MM.1S (cell line): ENCODE measurements at regions not wholly inside any gene's neighbourhood (a gene's known extent, or its start where the extent isn't known, plus 50 kb on each side); places are given as distances from the start of the nearest gene placed in this dataset.

ENCODE experiments used
- DNase-seq: peaks from one replicate; pipeline ENCODE4 v3.0.0-alpha.2; 2015
- H2AFZ ChIP-seq: fragments of 300-600 bp; sonication (generic); 2 replicates; pipeline ENCODE4 v1.6.0; 2016; ENCODE audit warnings: antibody characterized with exemption, low read length
- H3F3A ChIP-seq: fragments of 300-600 bp; sonication (generic); 2 replicates; pipeline ENCODE4 v1.6.1; 2016; ENCODE audit warnings: mild to moderate bottlenecking, antibody characterized with exemption, low read length, moderate library complexity, mixed read lengths; ENCODE audit not compliant: insufficient read depth
- H3K27ac ChIP-seq: fragments of 300-600 bp; sonication (generic); 2 replicates; pipeline ENCODE4 v1.5.1; 2016; ENCODE audit warnings: mild to moderate bottlenecking, low read length
- H3K27me3 ChIP-seq: fragments of 300-600 bp; sonication (generic); replicated peaks from 2 replicates; pipeline ENCODE4 v1.6.0; 2016; ENCODE audit warnings: low read length; ENCODE audit not compliant: insufficient read depth
- H3K36me3 ChIP-seq: fragments of 300-600 bp; sonication (generic); replicated peaks from 2 replicates; pipeline ENCODE4 v1.6.1; 2016; ENCODE audit warnings: mild to moderate bottlenecking, low read length, mixed read lengths; ENCODE audit not compliant: insufficient read depth
- H3K4me1 ChIP-seq: fragments of 300-600 bp; sonication (generic); 2 replicates; pipeline ENCODE4 v1.6.1; 2016; ENCODE audit warnings: low read length, mixed read lengths
- H3K4me2 ChIP-seq: fragments of 300-600 bp; sonication (generic); 2 replicates; pipeline ENCODE4 v1.6.0; 2016; ENCODE audit warnings: low read depth, low read length
- H3K4me3 ChIP-seq: fragments of 300-600 bp; sonication (generic); 2 replicates; pipeline ENCODE4 v1.5.1; 2016; ENCODE audit warnings: low read length, mixed read lengths
- H3K79me2 ChIP-seq: fragments of 300-600 bp; sonication (generic); 2 replicates; pipeline ENCODE4 v1.6.1; 2016; ENCODE audit warnings: mixed run types, low read length, mixed read lengths
- H3K9ac ChIP-seq: fragments of 300-600 bp; sonication (generic); 2 replicates; pipeline ENCODE4 v1.6.1; 2016; ENCODE audit warnings: low read length, mixed read lengths
- H3K9me2 ChIP-seq: fragments of 300-600 bp; sonication (generic); replicated peaks from 2 replicates; pipeline ENCODE4 v1.6.1; 2016; ENCODE audit warnings: mild to moderate bottlenecking, low read length, mixed read lengths; ENCODE audit not compliant: insufficient read depth
- H3K9me3 ChIP-seq: fragments of 300-600 bp; sonication (generic); replicated peaks from 2 replicates; pipeline ENCODE4 v1.6.1; 2016; ENCODE audit warnings: mild to moderate bottlenecking, low read length, mixed read lengths; ENCODE audit not compliant: insufficient read depth
- H4K20me1 ChIP-seq: fragments of 300-600 bp; sonication (generic); 2 replicates; pipeline ENCODE4 v1.6.1; 2016; ENCODE audit warnings: mild to moderate bottlenecking, low read length, moderate library complexity, mixed read lengths; ENCODE audit not compliant: insufficient read depth
- CTCF ChIP-seq: fragments of 300-600 bp; sonication (generic); IDR thresholded peaks from 2 replicates; pipeline ENCODE4 v1.5.1; 2016; ENCODE audit warnings: antibody characterized with exemption, low read length, mixed read lengths
- EZH2 ChIP-seq: fragments of 300-600 bp; sonication (generic); optimal IDR thresholded peaks from 2 replicates; pipeline ENCODE3; 2017; ENCODE audit warnings: low read depth, mild to moderate bottlenecking, antibody characterized with exemption, low read length, mixed read lengths
- EZH2phosphoT487 ChIP-seq: fragments of 300-600 bp; sonication (generic); IDR thresholded peaks from 2 replicates; pipeline ENCODE4 v1.6.1; 2018; ENCODE audit warnings: antibody characterized with exemption, low read length

- Histone ChIP-seq H3K79me2 (no peaks in the 10 kb centered on the region), H3K9me2 (no peaks in the 10 kb centered on the region), H3K9ac (no peak overlapping the region), H3K36me3 (no peaks in the 10 kb centered on the region), H3K4me3 (no peak overlapping the region), H3K4me1 (no peaks in the 10 kb centered on the region), H3K27me3 (peaks cover 90% of the 10 kb centered on the region), H3F3A (no peaks in the 10 kb centered on the region), H3K9me3 (no peaks in the 10 kb centered on the region), H2AFZ (no peak overlapping the region), H3K27ac (no peak overlapping the region), H3K4me2 (no peak overlapping the region), H4K20me1 (no peaks in the 10 kb centered on the region)
- DNase-seq: no peak
- TF ChIP-seq EZH2 (no peak), CTCF (no peak), EZH2phosphoT487 (no peak)
These were observed 465.9 kb downstream of the NPHP4 start for GRCh38 chr1:5526385-5526750.

- Histone ChIP-seq H2AFZ (no peak overlapping the region), H3K4me3 (no peak overlapping the region), H3K9me3 (no peaks in the 10 kb centered on the region), H3K4me1 (no peaks in the 10 kb centered on the region), H3K27ac (no peak overlapping the region), H3K79me2 (no peaks in the 10 kb centered on the region), H3K36me3 (no peaks in the 10 kb centered on the region), H3K4me2 (no peak overlapping the region), H3K27me3 (peaks cover 90% of the 10 kb centered on the region), H3F3A (no peaks in the 10 kb centered on the region), H4K20me1 (no peaks in the 10 kb centered on the region), H3K9me2 (no peaks in the 10 kb centered on the region), H3K9ac (no peak overlapping the region)
- no peak for DNase-seq
- TF ChIP-seq CTCF (no peak), EZH2phosphoT487 (no peak), EZH2 (no peak)
These were observed 466.4 kb downstream of the NPHP4 start for GRCh38 chr1:5525597-5526384.

GRCh38 chr1:5522531-5523145, 469.6 kb downstream of the NPHP4 start:
- no peak for TF ChIP-seq CTCF
- no peak for TF ChIP-seq EZH2phosphoT487
- TF ChIP-seq EZH2: no peak
- no peak overlapping the region for H3K9ac ChIP-seq
- H3F3A ChIP-seq: no peaks in the 10 kb centered on the region
- H3K27ac ChIP-seq: no peak overlapping the region
- H2AFZ ChIP-seq: no peak overlapping the region
- H3K36me3 ChIP-seq: no peaks in the 10 kb centered on the region
- H3K79me2 ChIP-seq: no peaks in the 10 kb centered on the region
- no peaks in the 10 kb centered on the region for H3K4me1 ChIP-seq
- H3K4me2 ChIP-seq: no peak overlapping the region
- no peaks in the 10 kb centered on the region for H3K9me2 ChIP-seq
- H3K27me3 ChIP-seq: peaks cover 70% of the 10 kb centered on the region
- H3K4me3 ChIP-seq: no peak overlapping the region
- DNase-seq: no peak
- H4K20me1 ChIP-seq: no peaks in the 10 kb centered on the region
- H3K9me3 ChIP-seq: no peaks in the 10 kb centered on the region
